Effector memory CD8-positive, alpha-beta T cell (primary cell): ENCODE measurements at regions not wholly inside any gene's neighbourhood (a gene's known extent, or its start where the extent isn't known, plus 50 kb on each side); places are given as distances from the start of the nearest gene placed in this dataset.

Experiments
- ATAC-seq: fragments of 150-1000 bp; cut with Tn5 transposase; replicated peaks from 2 replicates; pipeline ENCODE4 v1.10.0; 2021; ENCODE audit warnings: mild to moderate bottlenecking, moderate library complexity
- DNase-seq, 3 experiments: peaks; one replicate each; pipeline ENCODE4 v3.0.0; 2021
- H3K27ac Mint-ChIP-seq, 2 donors: one replicate each; pipeline ENCODE4 v1.8.0; 2022; ENCODE audit warnings: mild to moderate bottlenecking in 2 of 2, mixed read lengths in 2 of 2, moderate library complexity in 2 of 2
- H3K27me3 Mint-ChIP-seq, 2 donors: one replicate each; pipeline ENCODE4 v1.8.0; 2022; ENCODE audit warnings: mixed read lengths in 2 of 2
- H3K36me3 Mint-ChIP-seq: one replicate; pipeline ENCODE4 v1.8.0; 2022; ENCODE audit warnings: mild to moderate bottlenecking, moderate library complexity, mixed read lengths; ENCODE audit not compliant: insufficient read depth
- H3K4me1 Mint-ChIP-seq, 2 donors: one replicate each; pipeline ENCODE4 v1.8.0; 2022; ENCODE audit warnings: low read depth in 2 of 2, mixed read lengths in 2 of 2
- H3K4me3 Mint-ChIP-seq, 2 donors: one replicate each; pipeline ENCODE4 v1.8.0; 2022; ENCODE audit warnings: mild to moderate bottlenecking in 2 of 2, mixed read lengths in 2 of 2, moderate library complexity in 2 of 2
- H3K9me3 Mint-ChIP-seq, 2 donors: one replicate each; pipeline ENCODE4 v1.8.0; 2022; ENCODE audit warnings: mixed read lengths in 2 of 2

GRCh38 chr6:134502614-134503549 lies 185.0 kb upstream of the SGK1 start:
- Mint-ChIP-seq H3K9me3 (no peaks in the 10 kb centered on the region), H3K27me3 (peaks cover 0 to 10% of the 10 kb centered on the region in 2 donors), H3K4me1 (no peaks in the 10 kb centered on the region), H3K36me3 (no peaks in the 10 kb centered on the region), H3K4me3 (no peak overlapping the region), H3K27ac (no peak overlapping the region)
- no peak for ATAC-seq
- no peak for DNase-seq

GRCh38 chr6:134495890-134496248 lies 178.0 kb upstream of the SGK1 start:
- H3K27ac Mint-ChIP-seq = no peak overlapping the region
- ATAC-seq (no peak), DNase-seq (no peak)
- H3K27me3 Mint-ChIP-seq = peaks cover 0 to 12% of the 10 kb centered on the region in 2 donors
- H3K9me3 Mint-ChIP-seq = no peaks in the 10 kb centered on the region
- peaks cover 3% of the 10 kb centered on the region for H3K36me3 Mint-ChIP-seq
- no peaks in the 10 kb centered on the region for H3K4me1 Mint-ChIP-seq
- H3K4me3 Mint-ChIP-seq = no peak overlapping the region

- Mint-ChIP-seq H3K9me3 (no peaks in the 10 kb centered on the region), H3K4me3 (no peak overlapping the region), H3K27ac (no peak overlapping the region), H3K4me1 (no peaks in the 10 kb centered on the region), H3K36me3 (peaks cover 3% of the 10 kb centered on the region), H3K27me3 (peaks cover 0 to 12% of the 10 kb centered on the region in 2 donors)
- ATAC-seq (no peak), DNase-seq (no peak)
These were observed 177.4 kb upstream of the SGK1 start for GRCh38 chr6:134495203-134495889.

GRCh38 chr6:134493789-134494188 lies 175.9 kb upstream of the SGK1 start:
- ATAC-seq = no peak

GRCh38 chr6:134491477-134491876 lies 173.6 kb upstream of the SGK1 start:
- Mint-ChIP-seq H3K36me3 (peaks cover 3% of the 10 kb centered on the region), H3K4me1 (no peaks in the 10 kb centered on the region), H3K9me3 (peaks cover 0 to 3% of the 10 kb centered on the region in 2 donors), H3K27ac (no peak overlapping the region), H3K4me3 (no peak overlapping the region), H3K27me3 (peaks cover 0 to 6% of the 10 kb centered on the region in 2 donors)
- ATAC-seq = no peak
- no peak for DNase-seq

More at GRCh38 chr6:134493789-134494188, 175.9 kb upstream of the SGK1 start:
- H3K27ac Mint-ChIP-seq = no peak overlapping the region
- no peak overlapping the region for H3K4me3 Mint-ChIP-seq
- H3K36me3 Mint-ChIP-seq = peaks cover 3% of the 10 kb centered on the region
- H3K27me3 Mint-ChIP-seq = peaks cover 0 to 12% of the 10 kb centered on the region in 2 donors
- no peak for DNase-seq
- H3K9me3 Mint-ChIP-seq = no peaks in the 10 kb centered on the region
- no peaks in the 10 kb centered on the region for H3K4me1 Mint-ChIP-seq

GRCh38 chr6:134482593-134483270 lies 164.8 kb upstream of the SGK1 start:
- no peak for ATAC-seq
- Mint-ChIP-seq H3K4me3 (no peak overlapping the region), H3K9me3 (peaks cover 0 to 5% of the 10 kb centered on the region in 2 donors), H3K36me3 (no peaks in the 10 kb centered on the region), H3K27ac (no peak overlapping the region), H3K27me3 (peaks cover 0 to 2% of the 10 kb centered on the region in 2 donors), H3K4me1 (no peaks in the 10 kb centered on the region)
- no peak for DNase-seq

- DNase-seq = no peak
- Mint-ChIP-seq H3K36me3 (no peaks in the 10 kb centered on the region), H3K4me3 (no peak overlapping the region), H3K4me1 (no peaks in the 10 kb centered on the region), H3K27me3 (peaks cover 0 to 4% of the 10 kb centered on the region in 2 donors), H3K9me3 (peaks cover 0 to 5% of the 10 kb centered on the region in 2 donors), H3K27ac (no peak overlapping the region)
- ATAC-seq = no peak
These were observed 164.1 kb upstream of the SGK1 start for GRCh38 chr6:134481966-134482365.

- H3K9me3 Mint-ChIP-seq = no peaks in the 10 kb centered on the region
- no peaks in the 10 kb centered on the region for H3K36me3 Mint-ChIP-seq
- H3K27me3 Mint-ChIP-seq = peaks cover 4 to 7% of the 10 kb centered on the region in 2 donors
- DNase-seq (no peak), ATAC-seq (no peak)
- H3K4me1 Mint-ChIP-seq = no peaks in the 10 kb centered on the region
- no peak overlapping the region for H3K4me3 Mint-ChIP-seq
- no peak overlapping the region for H3K27ac Mint-ChIP-seq
These were observed 162.7 kb upstream of the SGK1 start for GRCh38 chr6:134480593-134480992.

GRCh38 chr6:134478764-134479399 lies 161.0 kb upstream of the SGK1 start:
- H3K9me3 Mint-ChIP-seq = no peaks in the 10 kb centered on the region
- no peaks in the 10 kb centered on the region for H3K36me3 Mint-ChIP-seq
- DNase-seq = no peak
- H3K27ac Mint-ChIP-seq = no peak overlapping the region
- peaks cover 4 to 7% of the 10 kb centered on the region in 2 donors for H3K27me3 Mint-ChIP-seq
- ATAC-seq = no peak
- H3K4me1 Mint-ChIP-seq = no peaks in the 10 kb centered on the region
- H3K4me3 Mint-ChIP-seq = no peak overlapping the region

- Mint-ChIP-seq H3K27ac (no peak overlapping the region), H3K27me3 (peaks cover 4 to 7% of the 10 kb centered on the region in 2 donors)
These were observed 160.2 kb upstream of the SGK1 start for GRCh38 chr6:134477991-134478635.

GRCh38 chr6:134474955-134475354 lies 157.0 kb upstream of the SGK1 start:
- DNase-seq (no peak), ATAC-seq (no peak)
- no peaks in the 10 kb centered on the region for H3K36me3 Mint-ChIP-seq
- H3K4me3 Mint-ChIP-seq = no peak overlapping the region
- H3K9me3 Mint-ChIP-seq = no peaks in the 10 kb centered on the region
- H3K4me1 Mint-ChIP-seq = no peaks in the 10 kb centered on the region
- no peak overlapping the region for H3K27ac Mint-ChIP-seq
- peaks cover 4 to 7% of the 10 kb centered on the region in 2 donors for H3K27me3 Mint-ChIP-seq

More at GRCh38 chr6:134477991-134478635, 160.2 kb upstream of the SGK1 start:
- H3K4me3 Mint-ChIP-seq = no peak overlapping the region
- DNase-seq (no peak), ATAC-seq (no peak)
- no peaks in the 10 kb centered on the region for H3K36me3 Mint-ChIP-seq
- no peaks in the 10 kb centered on the region for H3K9me3 Mint-ChIP-seq
- H3K4me1 Mint-ChIP-seq = no peaks in the 10 kb centered on the region

- Mint-ChIP-seq H3K36me3 (no peaks in the 10 kb centered on the region), H3K9me3 (no peaks in the 10 kb centered on the region), H3K27ac (no peak overlapping the region), H3K4me3 (no peak overlapping the region), H3K27me3 (peaks cover under 1 to 7% of the 10 kb centered on the region in 2 donors), H3K4me1 (no peaks in the 10 kb centered on the region)
- no peak for ATAC-seq
- DNase-seq = no peak
These were observed 154.7 kb upstream of the SGK1 start for GRCh38 chr6:134472661-134473060.

- H3K27ac Mint-ChIP-seq = no peak overlapping the region
These were observed 154.1 kb upstream of the SGK1 start for GRCh38 chr6:134472046-134472445.

More at GRCh38 chr6:134472046-134472445, 154.1 kb upstream of the SGK1 start:
- DNase-seq = no peak
- Mint-ChIP-seq H3K36me3 (no peaks in the 10 kb centered on the region), H3K4me1 (no peaks in the 10 kb centered on the region), H3K9me3 (no peaks in the 10 kb centered on the region), H3K27me3 (peaks cover 0 to 7% of the 10 kb centered on the region in 2 donors), H3K4me3 (no peak overlapping the region)
- no peak for ATAC-seq
